ENCODE measurements at regions not wholly inside any gene's neighbourhood (a gene's known extent, or its start where the extent isn't known, plus 50 kb on each side); places are given as distances from the start of the nearest gene placed in this dataset.

GRCh38 chr5:130462516-130462915 is 558.3 kb downstream of the CHSY3 start:
- Histone ChIP-seq H2AFZ (ENCODE audit: low read depth, low read length, poor library complexity, severe bottlenecking) (no peak overlapping the region), H3K9ac (ENCODE audit: low read length) (no peak overlapping the region), H4K20me1 (ENCODE audit: insufficient read depth) (no peaks in the 10 kb centered on the region), H3K9me3 (ENCODE audit: control insufficient read depth in 1 of 2, insufficient read depth in 1 of 2, low read depth in 1 of 2, low read length in 2 of 2) (no peaks in the 10 kb centered on the region), H3K36me3 (ENCODE audit: control insufficient read depth in 1 of 2, insufficient read depth in 2 of 2, low read length in 2 of 2) (no peaks in the 10 kb centered on the region), H3K4me3 (replicated peaks in 1 of 2; ENCODE audit: low read depth in 1 of 2, low read length in 2 of 2) (no peak overlapping the region), H3K27ac (ENCODE audit: low read depth, low read length) (no peak overlapping the region), H3K4me2 (ENCODE audit: low read length) (no peak overlapping the region), H3K4me1 (ENCODE audit: control insufficient read depth in 1 of 2, insufficient read depth in 2 of 2, low read length in 2 of 2) (no peaks in the 10 kb centered on the region), H3K79me2 (ENCODE audit: insufficient read depth, low read length) (no peaks in the 10 kb centered on the region), H3K9me2 (ENCODE audit: insufficient read depth) (no peaks in the 10 kb centered on the region), H3K27me3 (ENCODE audit: insufficient read depth, low read length) (no peaks in the 10 kb centered on the region)
- ATAC-seq = no peak
- intact Hi-C loops (cut with micrococcal nuclease) = no loop called here
- ChIA-PET POLR2A (no interaction called here), CTCF (no interaction called here), RAD21 (ENCODE audit: low non-redundant PET in 1 of 2, low total read pairs in 2 of 2, uncharacterized antibody in 2 of 2, unreplicated experiment in 2 of 2) (no interaction called here)
- no peak for TF ChIP-seq EZH2phosphoT487 (IDR thresholded peaks at IDR 0.05; ENCODE audit: borderline replicate concordance)
- no peak for TF ChIP-seq ZFX (IDR thresholded peaks at IDR 0.05)
- no peak for TF ChIP-seq ZBTB33 (IDR thresholded peaks at IDR 0.05; ENCODE audit: extremely low read depth, insufficient replicate concordance, low read length)
- TF ChIP-seq YY1 (IDR thresholded peaks at IDR 0.05; ENCODE audit: extremely low read depth, insufficient replicate concordance, low read depth, low read length) = no peak
- TF ChIP-seq ATF3 (IDR thresholded peaks at IDR 0.05) = no peak
- TF ChIP-seq REST (IDR thresholded peaks at IDR 0.05; ENCODE audit: low read depth) = no peak
- TF ChIP-seq TCF7L2 (IDR thresholded peaks at IDR 0.05; ENCODE audit: borderline replicate concordance, extremely low read depth, insufficient read depth, insufficient read length) = no peak
- TF ChIP-seq EGR1 (IDR thresholded peaks at IDR 0.05; ENCODE audit: low read depth) = no peak
- no peak for TF ChIP-seq POLR2AphosphoS5 (IDR thresholded peaks at IDR 0.05; ENCODE audit: low read depth, low read length)
- no peak for TF ChIP-seq EZH2 (IDR thresholded peaks at IDR 0.05)
- no peak for TF ChIP-seq MAX (IDR thresholded peaks at IDR 0.05)
- no peak for DNase-seq (ENCODE audit: low read depth, low spot score)
- no TSS peak for BruUV-seq (replicated peaks)

Data from HCT116 (cell line).